Testis (tissue), 2 donors: ENCODE measurements at regions not wholly inside any gene's neighbourhood (a gene's known extent, or its start where the extent isn't known, plus 50 kb on each side); places are given as distances from the start of the nearest gene placed in this dataset.
A peak's percentile ranks its signal among the peaks of the same experiment; 100 is the strongest.

ENCODE experiments used
- POLR2A ChIP-seq: fragments of 450-650 bp; IDR thresholded peaks from one replicate; pipeline ENCODE4 v1.6.1; 2017; ENCODE audit warnings: antibody characterized with exemption, mild to moderate bottlenecking, moderate library complexity
- TF ChIP-seq, protein P1 (sequence below), 3 experiments: fragments of 450-650 bp in 2 of 3; fragments of 200-600 bp in 1 of 3; sonication (generic) in 1 of 3; IDR thresholded peaks; one replicate each; pipeline ENCODE4 v1.5.1; 2016 to 2019; ENCODE audit warnings: antibody characterized with exemption in 3 of 3, mild to moderate bottlenecking in 2 of 3, moderate library complexity in 1 of 3

DNA sequence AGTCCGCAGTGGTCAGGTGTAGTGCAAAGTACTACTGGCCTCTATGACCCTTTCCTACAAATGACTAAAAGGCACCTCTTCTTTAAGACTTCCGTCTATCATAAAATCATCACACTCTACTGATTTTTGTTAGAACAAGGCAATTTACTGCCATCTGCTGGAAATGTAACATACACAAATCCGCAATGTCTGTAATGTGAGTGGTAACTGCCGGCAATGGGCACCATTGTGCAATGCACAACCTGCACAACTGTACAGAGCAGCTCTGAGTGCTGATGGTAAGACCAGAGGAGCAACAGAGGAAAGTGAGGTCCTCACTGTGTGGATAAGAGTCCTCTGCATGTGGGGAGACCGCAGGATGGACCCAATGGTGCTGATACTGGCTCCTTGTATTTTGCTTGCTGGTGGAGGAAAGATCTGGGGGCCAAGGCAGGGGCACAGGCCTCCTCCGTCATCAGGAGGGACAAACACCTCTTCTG is 103.7 kb downstream of the ATPSCKMT start:
- TF ChIP-seq, protein P1, sequence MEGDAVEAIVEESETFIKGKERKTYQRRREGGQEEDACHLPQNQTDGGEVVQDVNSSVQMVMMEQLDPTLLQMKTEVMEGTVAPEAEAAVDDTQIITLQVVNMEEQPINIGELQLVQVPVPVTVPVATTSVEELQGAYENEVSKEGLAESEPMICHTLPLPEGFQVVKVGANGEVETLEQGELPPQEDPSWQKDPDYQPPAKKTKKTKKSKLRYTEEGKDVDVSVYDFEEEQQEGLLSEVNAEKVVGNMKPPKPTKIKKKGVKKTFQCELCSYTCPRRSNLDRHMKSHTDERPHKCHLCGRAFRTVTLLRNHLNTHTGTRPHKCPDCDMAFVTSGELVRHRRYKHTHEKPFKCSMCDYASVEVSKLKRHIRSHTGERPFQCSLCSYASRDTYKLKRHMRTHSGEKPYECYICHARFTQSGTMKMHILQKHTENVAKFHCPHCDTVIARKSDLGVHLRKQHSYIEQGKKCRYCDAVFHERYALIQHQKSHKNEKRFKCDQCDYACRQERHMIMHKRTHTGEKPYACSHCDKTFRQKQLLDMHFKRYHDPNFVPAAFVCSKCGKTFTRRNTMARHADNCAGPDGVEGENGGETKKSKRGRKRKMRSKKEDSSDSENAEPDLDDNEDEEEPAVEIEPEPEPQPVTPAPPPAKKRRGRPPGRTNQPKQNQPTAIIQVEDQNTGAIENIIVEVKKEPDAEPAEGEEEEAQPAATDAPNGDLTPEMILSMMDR (IDR thresholded peaks at IDR 0.05) = peak in 1 of 3 experiments; percentile 8
- TF ChIP-seq POLR2A = no peak
